NCI-H1092 (cell line): ENCODE measurements at regions not wholly inside any gene's neighbourhood (a gene's known extent, or its start where the extent isn't known, plus 50 kb on each side); places are given as distances from the start of the nearest gene placed in this dataset.

Experiments
- DNase-seq: peaks from one replicate; lab custom pipeline; 2025; lab: John Stamatoyannopoulos, UW

- no peak for DNase-seq
Observed at GRCh38 chr7:26600411-26600810, 264.0 kb downstream of the SKAP2 start.

DNA sequence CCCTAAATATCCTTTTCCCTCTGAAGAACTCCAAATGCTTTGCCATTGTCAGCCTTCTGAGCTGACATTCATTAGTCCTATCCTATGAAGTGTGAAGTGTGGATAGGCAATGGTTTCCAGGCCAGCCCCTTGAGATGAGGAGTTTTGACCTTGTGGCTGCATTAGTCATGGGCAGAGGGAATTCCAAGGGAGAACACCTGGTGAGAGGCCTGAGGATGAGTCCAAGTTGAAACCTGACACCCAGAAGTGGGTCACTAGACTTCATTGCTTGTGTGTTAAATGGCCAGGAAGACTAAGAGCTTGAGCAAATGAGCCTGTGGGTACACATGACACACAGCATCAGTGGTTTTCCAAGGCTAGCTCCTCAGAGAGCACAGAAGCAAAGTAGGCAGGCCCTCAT is 260.8 kb downstream of the SKAP2 start:
- DNase-seq = no peak

GRCh38 chr7:26608402-26608801 is 256.0 kb downstream of the SKAP2 start:
- DNase-seq = no peak

DNA sequence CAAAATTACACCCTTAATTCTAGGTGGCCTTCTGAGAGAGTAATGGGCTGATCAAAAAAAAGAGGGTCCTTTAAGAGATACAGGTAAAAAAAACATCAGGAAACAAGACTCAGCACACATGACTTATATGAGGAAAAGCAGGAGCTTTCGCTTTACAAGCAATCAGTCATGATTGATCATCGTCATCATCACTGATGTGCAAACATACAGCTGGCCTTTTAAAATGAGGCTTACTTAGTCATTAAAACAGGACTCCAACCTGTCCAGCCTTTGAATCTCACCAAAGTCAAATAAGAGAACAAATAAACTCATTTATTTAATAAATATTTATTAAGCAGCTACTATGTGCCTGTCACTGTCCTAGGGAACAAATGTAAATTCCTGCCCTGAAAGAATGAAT is 255.3 kb downstream of the SKAP2 start:
- no peak for DNase-seq

DNA sequence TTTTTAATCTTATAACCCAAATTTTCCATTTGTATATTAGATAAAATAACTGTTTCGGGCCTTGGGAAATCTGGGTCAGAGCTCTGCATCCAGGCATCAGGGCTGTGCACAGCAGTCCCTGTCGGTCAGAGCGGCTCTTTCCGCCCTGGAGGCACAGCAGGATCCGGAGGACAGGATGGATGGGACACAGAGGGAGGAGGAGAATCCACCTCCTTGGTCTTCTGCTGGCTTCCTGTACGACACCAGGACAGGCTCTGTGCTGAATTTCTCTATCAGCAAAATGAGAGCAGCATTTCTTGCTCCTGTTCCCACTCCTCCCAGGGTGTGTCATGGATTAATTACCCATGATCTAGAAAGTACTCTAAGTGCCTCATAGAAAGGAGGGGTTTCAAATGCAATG is 254.9 kb downstream of the SKAP2 start:
- no peak for DNase-seq

DNA sequence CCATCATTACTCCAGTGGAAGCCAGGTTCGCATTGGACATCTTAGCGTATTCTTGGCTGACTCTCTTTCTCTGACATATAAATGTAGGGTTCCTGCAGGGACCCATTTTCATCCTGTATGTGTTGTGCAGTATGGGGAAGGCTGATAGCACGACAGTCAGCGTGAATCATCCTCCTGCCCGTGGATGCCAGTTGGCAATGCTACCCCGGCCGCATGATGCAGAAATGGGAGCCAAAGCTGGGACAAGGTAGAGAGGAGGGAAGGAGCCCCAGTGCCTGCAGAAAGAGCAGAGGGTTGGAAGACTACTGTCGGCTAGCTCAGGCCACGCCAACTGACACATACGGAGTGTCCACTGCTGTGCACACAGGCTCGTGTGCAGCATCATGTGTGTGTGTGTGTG is 251.6 kb downstream of the SKAP2 start:
- DNase-seq = no peak

DNA sequence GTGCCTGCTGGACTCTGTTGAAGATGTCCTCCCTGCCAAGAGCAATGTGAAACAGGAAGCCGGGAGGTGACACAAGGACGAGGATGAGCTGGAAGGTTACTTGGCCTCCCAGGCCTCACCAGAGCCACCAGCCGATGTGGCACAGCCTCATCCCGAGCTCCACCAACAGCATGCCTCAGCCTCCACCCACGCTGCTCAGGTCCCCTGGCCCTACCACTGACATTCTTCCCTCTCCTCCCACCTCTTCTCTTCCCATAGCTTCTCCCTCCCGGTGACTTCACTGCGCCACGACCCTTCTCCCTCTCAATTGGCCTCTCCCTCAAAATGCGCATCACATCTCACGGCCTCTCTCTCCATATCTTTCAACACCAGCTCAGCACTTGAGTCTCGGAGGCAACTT is 249.9 kb downstream of the SKAP2 start:
- no peak for DNase-seq

DNA sequence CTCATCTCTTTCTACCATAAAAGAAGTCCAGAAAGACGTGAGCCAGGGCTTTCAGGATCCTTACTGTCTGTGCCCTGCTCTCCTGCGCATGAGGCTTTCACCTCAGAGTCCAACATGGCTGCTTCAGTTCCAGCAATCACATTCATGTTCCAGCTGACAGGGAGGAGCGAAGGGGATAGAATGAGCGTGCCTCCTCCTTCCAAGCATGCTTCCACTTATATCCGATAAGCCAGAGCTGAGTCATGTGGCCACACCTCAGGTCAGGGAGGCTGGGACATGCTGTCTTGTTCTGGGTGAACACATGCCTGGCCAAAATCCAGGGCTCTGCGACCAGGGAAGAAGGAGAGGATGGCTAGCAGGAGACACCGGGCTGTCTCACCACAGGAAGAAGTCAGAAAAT is 248.2 kb downstream of the SKAP2 start:
- DNase-seq = no peak

DNA sequence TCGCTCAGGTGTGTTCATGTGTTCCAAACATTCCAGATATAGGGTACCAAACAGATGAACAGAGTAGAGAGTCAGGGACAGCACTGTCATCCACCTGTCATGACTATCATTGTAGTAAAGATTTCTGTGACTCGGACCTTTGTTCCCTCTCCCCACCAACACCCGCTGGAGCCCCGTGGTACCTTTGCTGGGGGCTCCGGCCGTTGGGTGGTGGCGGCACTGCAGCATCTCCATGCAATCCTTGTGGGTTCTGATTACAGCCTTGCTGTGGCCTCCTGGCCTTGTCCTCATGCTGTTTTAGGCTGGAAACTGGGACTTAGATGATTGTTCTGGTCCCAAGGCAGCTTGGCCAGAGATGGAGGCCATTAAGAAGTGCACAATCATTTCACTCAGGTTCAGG is 247.3 kb downstream of the SKAP2 start:
- no peak for DNase-seq
